NCI-H1105 (cell line): ENCODE measurements at regions not wholly inside any gene's neighbourhood (a gene's known extent, or its start where the extent isn't known, plus 50 kb on each side); places are given as distances from the start of the nearest gene placed in this dataset.

Source experiments
- DNase-seq: peaks from one replicate; lab custom pipeline; 2025; lab: John Stamatoyannopoulos, UW

DNA sequence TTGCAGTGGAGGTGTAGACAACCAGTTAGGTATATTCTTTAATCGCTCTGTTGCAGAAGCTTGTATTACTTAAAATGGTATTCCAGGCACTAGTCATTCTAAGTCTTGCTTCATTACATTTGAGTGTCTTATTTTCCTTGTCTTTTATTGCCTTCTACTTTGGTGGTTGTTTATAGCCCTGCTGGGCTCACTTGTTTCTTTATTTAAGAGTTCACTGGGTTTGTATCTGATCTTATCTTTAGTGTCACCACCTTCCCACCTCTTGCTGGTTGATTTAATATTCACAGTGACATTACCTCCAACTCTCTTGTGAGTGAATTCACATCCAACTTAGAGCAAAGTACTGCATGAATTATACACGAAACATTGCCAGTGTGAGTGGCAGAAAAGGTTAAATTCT lies 83.6 kb upstream of the BNC2 start:
- DNase-seq = no peak

- DNase-seq = no peak
Measured at GRCh38 chr9:16951502-16951901, 81.0 kb upstream of the BNC2 start.

DNA sequence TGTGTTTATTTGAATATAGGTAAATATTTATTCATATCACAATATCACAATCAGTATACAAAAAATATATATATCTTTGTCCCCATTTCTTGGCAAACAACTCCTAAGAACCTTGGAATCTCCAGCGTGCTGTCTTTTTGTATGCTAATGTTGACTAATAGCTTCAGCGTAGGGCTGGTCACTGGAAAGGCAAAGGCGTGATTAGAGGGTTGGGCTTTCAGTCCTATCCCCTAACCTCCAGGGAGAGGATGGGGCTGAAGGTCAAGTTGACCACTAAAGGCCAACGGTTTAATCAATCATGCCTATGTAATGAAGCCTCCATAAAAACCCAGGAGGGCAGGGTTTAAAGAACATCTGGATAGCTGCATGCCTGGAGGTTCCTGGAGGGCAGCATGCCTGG lies 79.6 kb upstream of the BNC2 start:
- DNase-seq = no peak

DNA sequence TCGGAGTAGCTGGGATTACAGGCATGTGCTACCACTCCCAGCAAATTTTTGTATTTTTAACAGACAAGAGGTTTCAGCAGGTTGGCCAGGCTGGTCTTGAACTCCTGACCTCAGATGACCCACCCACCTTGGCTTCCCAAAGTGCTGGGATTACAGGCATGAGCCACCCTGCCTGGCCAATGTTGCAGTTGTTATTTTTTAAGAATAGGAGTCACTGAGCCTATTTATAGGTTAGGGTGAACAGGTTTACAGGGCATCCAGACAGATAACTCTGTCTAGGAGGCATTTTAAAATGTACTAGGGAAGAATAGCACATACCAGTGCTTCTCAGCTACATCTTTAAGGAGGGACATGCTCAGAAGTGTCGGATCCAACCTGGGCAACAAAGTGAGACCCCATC lies 60.1 kb upstream of the BNC2 start:
- DNase-seq = no peak

DNA sequence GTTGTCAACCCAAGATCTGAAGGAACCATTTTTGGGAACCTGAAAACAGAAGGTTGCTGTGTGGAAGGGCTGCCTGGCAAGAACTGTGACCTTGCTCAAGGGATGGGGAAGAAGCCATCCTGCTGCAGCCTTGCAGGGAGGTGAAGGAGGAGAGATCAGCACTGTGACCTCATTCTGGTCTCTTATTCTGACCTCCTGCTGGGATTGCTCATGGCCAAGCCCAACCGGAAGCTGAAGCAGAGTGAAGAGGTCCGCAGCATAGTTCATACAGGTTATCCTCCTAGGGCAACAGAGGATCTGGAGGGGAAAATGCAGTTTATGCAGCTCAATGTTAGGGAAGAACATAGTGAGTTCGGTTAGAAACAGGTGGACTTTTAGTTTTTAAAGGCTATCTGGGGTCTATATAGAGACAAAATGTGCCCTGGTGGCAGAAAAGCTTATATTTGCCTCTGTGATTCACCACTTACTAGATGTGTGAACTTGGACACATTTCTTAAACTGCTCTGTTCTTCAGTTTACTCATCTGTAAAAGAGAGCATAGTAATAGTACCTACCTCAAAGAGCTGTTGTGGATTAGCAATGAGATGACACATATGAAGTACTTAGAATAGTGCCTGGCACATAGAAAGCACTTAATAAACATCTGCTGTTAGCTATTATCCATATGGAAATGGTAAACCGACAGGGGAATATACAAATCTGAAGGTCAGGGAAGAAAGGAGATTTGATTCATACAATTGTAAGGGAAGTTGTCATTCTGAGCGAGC lies 57.9 kb upstream of the BNC2 start:
- DNase-seq = no peak

DNA sequence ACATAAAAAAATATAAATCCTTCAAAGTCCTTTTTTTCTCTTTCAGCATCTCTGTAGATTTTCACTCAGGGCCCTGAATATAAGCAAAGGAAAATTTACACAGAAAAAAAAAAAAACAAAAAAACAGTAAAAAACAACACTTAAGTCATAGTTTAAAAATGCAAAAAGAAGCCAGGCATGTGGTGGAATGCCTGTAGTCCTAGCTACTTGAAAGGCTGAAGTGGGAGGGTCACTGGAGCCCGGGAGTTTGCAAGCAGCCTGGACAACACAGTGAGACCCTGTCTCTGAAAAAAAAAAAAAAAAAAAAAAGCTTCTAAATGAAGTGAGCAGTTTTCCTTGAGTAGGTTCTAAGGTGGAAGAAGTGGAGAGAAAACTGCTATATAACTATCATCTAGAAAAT lies 55.0 kb upstream of the BNC2 start:
- no peak for DNase-seq

GRCh38 chr9:16924311-16924915 lies 53.9 kb upstream of the BNC2 start:
- DNase-seq = no peak

GRCh38 chr9:16921855-16922254 lies 51.4 kb upstream of the BNC2 start:
- DNase-seq = no peak
